Astrocyte (in vitro differentiated cells and primary cell): ENCODE measurements at regions not wholly inside any gene's neighbourhood (a gene's known extent, or its start where the extent isn't known, plus 50 kb on each side); places are given as distances from the start of the nearest gene placed in this dataset.
A peak's percentile ranks its signal among the peaks of the same experiment; 100 is the strongest.
"Not testable (repeated sequence)": the region's sequence is repeated elsewhere in the genome, so short reads cannot be mapped to it uniquely, and the experiment has no call there.

Source experiments
- DNase-seq: peaks from one replicate; pipeline ENCODE4 v3.0.0-alpha.2; 2010; ENCODE audit warnings: low read depth
- FAIRE-seq: peaks from 2 replicates; lab custom pipeline; 2011; peaks lifted over from hg19 to GRCh38; lab: Jason Lieb, UNC
- H2AFZ ChIP-seq: 2 replicates; pipeline ENCODE4 v1.6.0; 2012; ENCODE audit warnings: low read depth, low read length, inconsistent platforms
- H3K27ac ChIP-seq: 2 replicates; pipeline ENCODE4 v1.5.1; 2011; ENCODE audit warnings: low read depth, low read length, inconsistent platforms
- H3K27me3 ChIP-seq: 2 replicates; pipeline ENCODE4 v1.6.0; 2011; ENCODE audit warnings: low read length, inconsistent platforms; ENCODE audit not compliant: insufficient read depth
- H3K36me3 ChIP-seq: 2 replicates; pipeline ENCODE4 v1.5.1; 2011; ENCODE audit warnings: low read length, inconsistent platforms; ENCODE audit not compliant: insufficient read depth
- H3K4me1 ChIP-seq: 2 replicates; pipeline ENCODE4 v1.5.1; 2011; ENCODE audit warnings: low read length, inconsistent platforms; ENCODE audit not compliant: insufficient read depth
- H3K4me2 ChIP-seq: 2 replicates; pipeline ENCODE4 v1.6.0; 2012; ENCODE audit warnings: low read length, inconsistent platforms
- H3K4me3 ChIP-seq: 2 replicates; pipeline ENCODE4 v1.5.1; 2011; ENCODE audit warnings: low read depth, mild to moderate bottlenecking, low read length, inconsistent platforms; ENCODE audit not compliant: insufficient read depth
- H3K79me2 ChIP-seq: 2 replicates; pipeline ENCODE4 v1.6.0; 2012; ENCODE audit warnings: mild to moderate bottlenecking, low read length, inconsistent platforms; ENCODE audit not compliant: insufficient read depth
- H3K9ac ChIP-seq: 2 replicates; pipeline ENCODE4 v1.6.0; 2012; ENCODE audit warnings: mild to moderate bottlenecking, low read length, inconsistent platforms
- H3K9me3 ChIP-seq: 2 replicates; pipeline ENCODE4 v1.5.1; 2012; ENCODE audit warnings: low read depth, mild to moderate bottlenecking, low read length, inconsistent platforms; ENCODE audit not compliant: insufficient read depth
- H4K20me1 ChIP-seq: 2 replicates; pipeline ENCODE4 v1.6.0; 2012; ENCODE audit warnings: low read length, inconsistent platforms; ENCODE audit not compliant: insufficient read depth
- H3K27ac Mint-ChIP-seq: one replicate; pipeline ENCODE4 v1.8.0; 2021; ENCODE audit warnings: mild to moderate bottlenecking, mixed read lengths; ENCODE audit not compliant: unreplicated experiment
- H3K27me3 Mint-ChIP-seq: one replicate; pipeline ENCODE4 v1.8.0; 2021; ENCODE audit warnings: low read depth, mixed read lengths; ENCODE audit not compliant: unreplicated experiment
- H3K36me3 Mint-ChIP-seq: one replicate; pipeline ENCODE4 v1.8.0; 2021; ENCODE audit warnings: low read depth, mixed read lengths; ENCODE audit not compliant: unreplicated experiment
- H3K4me1 Mint-ChIP-seq: one replicate; pipeline ENCODE4 v1.8.0; 2021; ENCODE audit warnings: low read depth, mixed read lengths; ENCODE audit not compliant: unreplicated experiment
- H3K4me3 Mint-ChIP-seq: one replicate; pipeline ENCODE4 v1.8.0; 2021; ENCODE audit warnings: mild to moderate bottlenecking, moderate library complexity, mixed read lengths; ENCODE audit not compliant: unreplicated experiment
- H3K9me3 Mint-ChIP-seq: one replicate; pipeline ENCODE4 v1.8.0; 2021; ENCODE audit warnings: mild to moderate bottlenecking, mixed read lengths; ENCODE audit not compliant: unreplicated experiment
- EZH2 ChIP-seq: IDR thresholded peaks from 2 replicates; pipeline ENCODE4 v1.6.1; 2012; ENCODE audit warnings: mild to moderate bottlenecking, low read length, inconsistent platforms; ENCODE audit not compliant: insufficient read depth
- TF ChIP-seq, protein P1 (sequence below): IDR thresholded peaks from 2 replicates; pipeline ENCODE4 v1.5.1; 2011; ENCODE audit warnings: low read depth, mild to moderate bottlenecking, inconsistent platforms, low read length, moderate library complexity; ENCODE audit not compliant: insufficient read depth

DNA sequence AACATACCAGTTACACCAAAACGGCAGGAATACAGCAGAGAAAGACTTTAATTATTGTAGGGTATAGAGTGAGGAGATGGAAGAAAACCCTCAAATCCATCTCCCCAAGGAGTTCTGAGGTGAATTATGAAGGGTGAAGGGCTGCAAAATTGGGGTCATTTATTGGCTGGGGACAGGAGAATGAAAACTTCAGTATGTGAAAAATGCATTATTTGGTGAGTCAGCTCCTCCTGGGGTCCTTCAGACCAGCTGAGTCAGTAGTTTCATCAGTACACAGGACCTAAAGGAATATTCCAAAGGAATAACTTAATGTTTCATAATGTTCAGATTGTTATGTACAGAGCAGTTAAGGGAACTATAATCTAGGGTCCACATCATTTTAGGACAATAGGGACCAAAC lies 566.0 kb downstream of the GBE1 start:
- H3K9me3 ChIP-seq = no peaks in the 10 kb centered on the region
- no peak overlapping the region for H3K9ac ChIP-seq
- H3K36me3 ChIP-seq = no peaks in the 10 kb centered on the region
- peaks cover 21% of the 10 kb centered on the region for H3K4me1 Mint-ChIP-seq
- H3K27me3 Mint-ChIP-seq = no peaks in the 10 kb centered on the region
- no peak overlapping the region for H2AFZ ChIP-seq
- no peaks in the 10 kb centered on the region for H3K36me3 Mint-ChIP-seq
- DNase-seq (peak; percentile 40), FAIRE-seq (no peak)
- TF ChIP-seq, protein P1, sequence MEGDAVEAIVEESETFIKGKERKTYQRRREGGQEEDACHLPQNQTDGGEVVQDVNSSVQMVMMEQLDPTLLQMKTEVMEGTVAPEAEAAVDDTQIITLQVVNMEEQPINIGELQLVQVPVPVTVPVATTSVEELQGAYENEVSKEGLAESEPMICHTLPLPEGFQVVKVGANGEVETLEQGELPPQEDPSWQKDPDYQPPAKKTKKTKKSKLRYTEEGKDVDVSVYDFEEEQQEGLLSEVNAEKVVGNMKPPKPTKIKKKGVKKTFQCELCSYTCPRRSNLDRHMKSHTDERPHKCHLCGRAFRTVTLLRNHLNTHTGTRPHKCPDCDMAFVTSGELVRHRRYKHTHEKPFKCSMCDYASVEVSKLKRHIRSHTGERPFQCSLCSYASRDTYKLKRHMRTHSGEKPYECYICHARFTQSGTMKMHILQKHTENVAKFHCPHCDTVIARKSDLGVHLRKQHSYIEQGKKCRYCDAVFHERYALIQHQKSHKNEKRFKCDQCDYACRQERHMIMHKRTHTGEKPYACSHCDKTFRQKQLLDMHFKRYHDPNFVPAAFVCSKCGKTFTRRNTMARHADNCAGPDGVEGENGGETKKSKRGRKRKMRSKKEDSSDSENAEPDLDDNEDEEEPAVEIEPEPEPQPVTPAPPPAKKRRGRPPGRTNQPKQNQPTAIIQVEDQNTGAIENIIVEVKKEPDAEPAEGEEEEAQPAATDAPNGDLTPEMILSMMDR = no peak
- no peak for TF ChIP-seq EZH2
- H3K27ac Mint-ChIP-seq = peak overlapping the region; percentile 72
- no peak overlapping the region for H3K4me3 Mint-ChIP-seq
- no peaks in the 10 kb centered on the region for H4K20me1 ChIP-seq
- peaks cover 5% of the 10 kb centered on the region for H3K4me1 ChIP-seq
- H3K4me2 ChIP-seq = peak overlapping the region; percentile 37
- H3K4me3 ChIP-seq = no peak overlapping the region
- no peaks in the 10 kb centered on the region for H3K9me3 Mint-ChIP-seq
- no peak overlapping the region for H3K27ac ChIP-seq
- no peaks in the 10 kb centered on the region for H3K27me3 ChIP-seq
- no peaks in the 10 kb centered on the region for H3K79me2 ChIP-seq

DNA sequence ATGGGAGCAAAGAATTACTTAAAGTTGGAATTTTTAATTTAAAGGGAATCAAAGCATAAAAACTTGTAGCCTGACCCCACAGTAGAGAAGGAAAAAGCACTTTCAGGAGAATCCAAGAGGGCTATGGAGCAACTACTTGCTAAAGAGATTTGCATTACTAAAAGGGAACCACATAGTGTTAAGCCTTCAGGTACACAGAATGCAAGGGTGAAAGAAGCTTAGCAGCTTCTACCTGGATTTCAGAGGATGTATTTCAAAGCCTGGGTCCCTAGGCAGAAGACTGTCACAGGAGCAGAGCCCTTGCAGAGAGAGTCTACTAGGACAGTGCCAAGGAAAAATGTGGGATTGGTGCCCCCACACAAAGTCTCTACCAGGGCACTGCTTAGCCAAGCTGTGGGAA lies 575.0 kb downstream of the GBE1 start:
- H3K9me3 ChIP-seq = no peaks in the 10 kb centered on the region
- DNase-seq (no peak), FAIRE-seq (no peak)
- no peak overlapping the region for H3K4me3 ChIP-seq
- no peak overlapping the region for H3K4me3 Mint-ChIP-seq
- no peak overlapping the region for H3K27ac Mint-ChIP-seq
- H4K20me1 ChIP-seq = no peaks in the 10 kb centered on the region
- no peaks in the 10 kb centered on the region for H3K36me3 ChIP-seq
- H3K27me3 ChIP-seq = no peaks in the 10 kb centered on the region
- no peak overlapping the region for H3K4me2 ChIP-seq
- H3K27ac ChIP-seq = no peak overlapping the region
- H2AFZ ChIP-seq = no peak overlapping the region
- no peaks in the 10 kb centered on the region for H3K27me3 Mint-ChIP-seq
- H3K79me2 ChIP-seq = no peaks in the 10 kb centered on the region
- no peaks in the 10 kb centered on the region for H3K4me1 ChIP-seq
- no peaks in the 10 kb centered on the region for H3K36me3 Mint-ChIP-seq
- H3K9me3 Mint-ChIP-seq = peaks cover 4% of the 10 kb centered on the region
- no peaks in the 10 kb centered on the region for H3K4me1 Mint-ChIP-seq
- H3K9ac ChIP-seq = no peak overlapping the region
- TF ChIP-seq, protein P1 = no peak

DNA sequence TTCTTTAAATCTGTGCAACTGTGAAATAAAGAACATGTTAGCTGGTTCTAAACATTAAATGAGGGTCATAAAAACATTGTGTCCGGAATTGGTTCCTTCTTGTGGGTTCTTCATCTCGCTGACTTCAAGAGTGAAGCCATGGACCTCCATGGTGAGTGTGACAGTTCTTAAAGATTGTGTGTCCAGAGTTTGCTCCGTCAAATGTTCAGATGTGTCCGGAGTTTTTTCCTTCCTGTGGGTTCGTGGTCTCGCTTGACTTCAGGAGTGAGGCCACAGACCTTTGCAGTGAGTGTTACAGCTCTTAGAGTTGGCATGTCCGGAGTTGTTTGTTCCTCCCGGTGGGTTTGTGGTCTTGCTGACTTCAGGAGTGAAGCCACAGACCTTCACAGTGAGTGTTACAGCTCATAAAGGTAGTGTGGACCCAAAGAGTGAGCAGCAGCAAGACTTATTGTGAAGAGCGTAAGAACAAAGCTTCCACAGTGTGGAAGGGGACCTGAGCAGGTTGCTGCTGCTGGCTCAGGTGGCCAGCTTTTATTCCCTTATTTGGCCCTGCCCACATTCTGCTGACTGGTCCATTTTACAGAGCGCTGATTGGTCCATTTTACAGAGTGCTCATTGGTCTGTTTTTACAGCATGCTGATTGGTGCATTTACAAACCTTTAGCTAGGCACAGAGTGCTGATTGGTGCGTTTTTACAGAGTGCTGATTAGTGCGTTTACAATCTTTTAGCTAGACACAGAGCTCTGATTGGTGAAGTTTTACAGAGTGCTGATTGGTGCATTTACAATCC lies 579.2 kb downstream of the GBE1 start:
- not testable (repeated sequence) for H3K79me2 ChIP-seq, H3K4me1 Mint-ChIP-seq, H3K36me3 ChIP-seq, H4K20me1 ChIP-seq, FAIRE-seq, H3K27ac Mint-ChIP-seq, H3K4me2 ChIP-seq, H3K27me3 ChIP-seq, H2AFZ ChIP-seq, H3K36me3 Mint-ChIP-seq, H3K27me3 Mint-ChIP-seq, H3K9me3 Mint-ChIP-seq, H3K9me3 ChIP-seq, DNase-seq, H3K4me3 Mint-ChIP-seq, H3K9ac ChIP-seq, H3K4me1 ChIP-seq, H3K27ac ChIP-seq, H3K4me3 ChIP-seq
